Breast epithelium (tissue), 4 donors: ENCODE measurements at regions not wholly inside any gene's neighbourhood (a gene's known extent, or its start where the extent isn't known, plus 50 kb on each side); places are given as distances from the start of the nearest gene placed in this dataset.

Experiments used
- DNase-seq, 2 donors: peaks; one replicate each; pipeline ENCODE4 v3.0.0-alpha.2; 2019; ENCODE audit warnings: low spot score in 2 of 2
- H3K27ac ChIP-seq, 2 donors: fragments of 200-600 bp; sonication (generic) in 1 of 2; one replicate each; pipeline ENCODE4 v1.5.1; 2016 to 2019; ENCODE audit warnings: mild to moderate bottlenecking in 1 of 2
- H3K27me3 ChIP-seq, 2 donors: fragments of 200-600 bp; sonication (generic) in 1 of 2; one replicate each; pipeline versions ENCODE4 v1.5.1 to v1.6.0; 2017 to 2019; ENCODE audit warnings: control low read depth in 1 of 2, mild to moderate bottlenecking in 1 of 2
- H3K36me3 ChIP-seq: fragments of 200-600 bp; one replicate; pipeline ENCODE4 v1.5.1; 2019
- H3K4me1 ChIP-seq, 2 donors: fragments of 200-600 bp; sonication (generic); one replicate each; pipeline ENCODE4 v1.5.1; 2016 to 2019; ENCODE audit warnings: control low read depth in 1 of 2
- H3K4me3 ChIP-seq, 3 donors: fragments of 200-600 bp; sonication (generic); 1 replicate in 2 of 3; 2 replicates in 1 of 3; pipeline ENCODE4 v1.5.1; 2016 to 2019; ENCODE audit warnings: mild to moderate bottlenecking in 3 of 3, moderate library complexity in 2 of 3
- H3K9me3 ChIP-seq, 2 donors: fragments of 200-600 bp; sonication (generic) in 1 of 2; one replicate each; pipeline ENCODE4 v1.5.1; 2016 to 2019; ENCODE audit warnings: control low read depth in 1 of 2
- CTCF ChIP-seq, 3 donors: fragments of 450-650 bp; IDR thresholded peaks; one replicate each; pipeline ENCODE4 v1.5.1; 2016 to 2017; ENCODE audit warnings: antibody characterized with exemption in 3 of 3, mild to moderate bottlenecking in 3 of 3, moderate library complexity in 3 of 3
- POLR2A ChIP-seq: fragments of 450-650 bp; IDR thresholded peaks from one replicate; pipeline ENCODE4 v1.6.1; 2016; ENCODE audit warnings: antibody characterized with exemption, mild to moderate bottlenecking, moderate library complexity
- POLR2AphosphoS5 ChIP-seq, 3 donors: sonication (generic); formaldehyde crosslinking; IDR thresholded peaks; one replicate each; pipeline ENCODE4 v1.6.1; 2017; ENCODE audit warnings: antibody characterized with exemption in 3 of 3
- intact Hi-C: fragments of 100-400 bp; cut with DNase I; formaldehyde crosslinking; loops from one replicate; pipeline ENCODE4 v1.15.1; 2023; ENCODE audit warnings: low total_unique reads

DNA sequence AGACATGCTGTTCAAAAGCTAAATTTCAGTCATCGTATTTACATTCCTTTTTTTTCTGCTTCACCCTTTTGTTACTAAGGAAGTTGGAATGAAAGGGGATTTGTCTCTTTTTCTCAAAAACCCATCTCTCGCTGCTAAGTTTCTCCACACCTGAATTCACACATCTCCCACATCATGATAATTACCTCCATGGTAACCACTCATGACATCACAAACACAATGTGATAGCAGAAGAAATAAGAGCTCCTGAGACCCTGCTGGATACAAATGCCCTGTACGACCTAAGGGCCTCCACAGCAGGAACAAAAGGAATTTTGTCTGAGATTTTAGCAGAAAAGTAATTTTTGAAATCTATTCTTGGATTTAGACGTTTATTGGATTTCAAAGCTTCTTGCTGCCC is 82.6 kb upstream of the GNAO1 start:
- TF ChIP-seq POLR2A (no peak), POLR2AphosphoS5 (IDR thresholded peaks at IDR 0.05) (no peak), CTCF (IDR thresholded peaks at IDR 0.05) (no peak)
- no peak overlapping the region for H3K4me3 ChIP-seq
- no peaks in the 10 kb centered on the region for H3K9me3 ChIP-seq
- H3K27ac ChIP-seq, result no peak overlapping the region
- H3K4me1 ChIP-seq, result no peaks in the 10 kb centered on the region
- H3K27me3 ChIP-seq, result no peaks in the 10 kb centered on the region
- intact Hi-C loops, result no loop called here
- no peaks in the 10 kb centered on the region for H3K36me3 ChIP-seq
- DNase-seq, result no peak

- Histone ChIP-seq H3K27ac (no peak overlapping the region), H3K9me3 (no peaks in the 10 kb centered on the region), H3K4me3 (no peak overlapping the region), H3K36me3 (no peaks in the 10 kb centered on the region), H3K27me3 (no peaks in the 10 kb centered on the region), H3K4me1 (no peaks in the 10 kb centered on the region)
- TF ChIP-seq POLR2AphosphoS5 (IDR thresholded peaks at IDR 0.05) (no peak), CTCF (IDR thresholded peaks at IDR 0.05) (no peak), POLR2A (no peak)
- no peak for DNase-seq
- intact Hi-C loops, result no loop called here
These were observed 83.2 kb upstream of the GNAO1 start for GRCh38 chr16:56108056-56108471.

- H3K27me3 ChIP-seq, result no peaks in the 10 kb centered on the region
- no peaks in the 10 kb centered on the region for H3K4me1 ChIP-seq
- TF ChIP-seq POLR2A (no peak), CTCF (IDR thresholded peaks at IDR 0.05) (no peak), POLR2AphosphoS5 (IDR thresholded peaks at IDR 0.05) (no peak)
- no peak overlapping the region for H3K4me3 ChIP-seq
- no peaks in the 10 kb centered on the region for H3K36me3 ChIP-seq
- no peak overlapping the region for H3K27ac ChIP-seq
- intact Hi-C loops, result no loop called here
- H3K9me3 ChIP-seq, result no peaks in the 10 kb centered on the region
- DNase-seq, result no peak
These were observed 84.8 kb upstream of the GNAO1 start for GRCh38 chr16:56106527-56106926.

- H3K4me1 ChIP-seq, result no peaks in the 10 kb centered on the region
- H3K4me3 ChIP-seq, result no peak overlapping the region
- H3K9me3 ChIP-seq, result no peaks in the 10 kb centered on the region
- intact Hi-C loops, result no loop called here
- TF ChIP-seq POLR2A (no peak), POLR2AphosphoS5 (IDR thresholded peaks at IDR 0.05) (no peak), CTCF (IDR thresholded peaks at IDR 0.05) (no peak)
- DNase-seq, result no peak
- no peak overlapping the region for H3K27ac ChIP-seq
- no peaks in the 10 kb centered on the region for H3K27me3 ChIP-seq
- H3K36me3 ChIP-seq, result no peaks in the 10 kb centered on the region
These were observed 88.4 kb upstream of the GNAO1 start for GRCh38 chr16:56102906-56103305.

DNA sequence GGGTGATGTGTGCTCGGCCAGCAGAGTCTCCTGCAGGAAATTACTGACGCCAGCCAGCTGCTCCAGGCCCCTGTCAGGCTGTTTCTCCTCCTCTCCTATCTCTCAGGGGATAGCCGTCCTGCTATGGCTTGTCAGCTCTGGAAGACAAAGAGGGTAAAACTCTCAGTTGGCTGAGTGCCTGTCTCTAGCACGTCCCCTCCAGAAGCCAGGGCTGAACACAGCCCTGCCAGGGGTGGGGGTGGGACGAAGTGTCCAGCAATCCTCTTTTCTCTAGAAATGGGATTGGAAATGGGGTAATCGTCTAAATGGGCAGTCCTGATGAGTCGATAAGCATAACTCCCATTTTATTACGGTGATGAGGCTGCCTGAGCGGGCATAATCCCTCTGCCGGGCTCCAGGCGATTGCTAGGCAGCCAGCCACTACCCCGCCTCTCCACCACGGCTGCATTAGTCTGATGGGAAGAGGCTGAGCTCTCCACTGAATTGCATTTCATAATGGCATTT is 89.1 kb upstream of the GNAO1 start:
- peak overlapping the region; percentile 5 to 49 (median 32) for H3K4me3 ChIP-seq
- intact Hi-C loops, result no loop called here
- DNase-seq, result no peak
- TF ChIP-seq POLR2AphosphoS5 (IDR thresholded peaks at IDR 0.05), result no peak
- TF ChIP-seq CTCF (IDR thresholded peaks at IDR 0.05), result no peak
- TF ChIP-seq POLR2A, result no peak
- no peaks in the 10 kb centered on the region for H3K9me3 ChIP-seq
- H3K27me3 ChIP-seq, result no peaks in the 10 kb centered on the region
- no peaks in the 10 kb centered on the region for H3K4me1 ChIP-seq
- peak overlapping the region in 1 of 2 donors; percentile 2 for H3K27ac ChIP-seq
- H3K36me3 ChIP-seq, result no peaks in the 10 kb centered on the region
